ENCODE measurements at regions not wholly inside any gene's neighbourhood (a gene's known extent, or its start where the extent isn't known, plus 50 kb on each side); places are given as distances from the start of the nearest gene placed in this dataset.
A peak's percentile ranks its signal among the peaks of the same experiment; 100 is the strongest.

DNA sequence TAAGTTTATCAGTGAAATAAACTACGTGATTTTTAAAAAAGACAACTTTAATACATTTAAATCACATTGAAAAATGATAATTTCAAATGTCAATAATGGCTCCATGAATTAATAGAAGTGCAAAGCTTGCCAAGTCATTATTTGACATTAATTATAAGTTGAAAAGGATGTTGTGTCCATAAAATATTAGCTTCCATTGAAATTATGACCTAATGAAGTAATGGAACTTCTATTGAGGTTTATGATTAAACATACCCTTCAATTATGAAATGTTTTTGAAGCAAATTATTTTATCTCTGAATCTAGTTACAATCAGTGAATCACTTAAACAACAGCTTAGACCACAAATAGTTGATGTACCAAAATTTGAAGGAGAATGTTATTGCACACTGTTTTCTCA lies 144.2 kb downstream of the SLITRK6 start:
- no peaks in the 10 kb centered on the region for H3K9me3 ChIP-seq (ENCODE audit: insufficient read depth, low read depth, low read length)
- H3K36me3 ChIP-seq (ENCODE audit: insufficient read depth, low read length), result no peaks in the 10 kb centered on the region
- no peak overlapping the region for H3K4me2 ChIP-seq (ENCODE audit: low read depth, low read length, poor library complexity, severe bottlenecking)
- H3K79me2 ChIP-seq (ENCODE audit: insufficient read depth, low read length), result no peaks in the 10 kb centered on the region
- H3K9ac ChIP-seq (ENCODE audit: low read depth, low read length, poor library complexity, severe bottlenecking), result no peak overlapping the region
- H2AFZ ChIP-seq (ENCODE audit: low read length), result no peak overlapping the region
- peaks cover 8% of the 10 kb centered on the region; the same call in 1 of the 2 replicates for H3F3A ChIP-seq (ENCODE audit: low read depth)
- no peaks in the 10 kb centered on the region for H4K20me1 ChIP-seq (ENCODE audit: insufficient read depth, low read length, poor library complexity, severe bottlenecking)
- H3K9me2 ChIP-seq (replicated peaks; ENCODE audit: low read depth, low read length), result no peaks in the 10 kb centered on the region
- H3K27me3 ChIP-seq (ENCODE audit: insufficient read depth, low read length, poor library complexity, severe bottlenecking), result no peaks in the 10 kb centered on the region
- no peak overlapping the region for H3K4me3 ChIP-seq (ENCODE audit: low read length, poor library complexity, severe bottlenecking)
- H3K4me1 ChIP-seq (ENCODE audit: insufficient read depth, low read length, poor library complexity, severe bottlenecking), result peaks cover 14% of the 10 kb centered on the region
- TF ChIP-seq, protein P1, sequence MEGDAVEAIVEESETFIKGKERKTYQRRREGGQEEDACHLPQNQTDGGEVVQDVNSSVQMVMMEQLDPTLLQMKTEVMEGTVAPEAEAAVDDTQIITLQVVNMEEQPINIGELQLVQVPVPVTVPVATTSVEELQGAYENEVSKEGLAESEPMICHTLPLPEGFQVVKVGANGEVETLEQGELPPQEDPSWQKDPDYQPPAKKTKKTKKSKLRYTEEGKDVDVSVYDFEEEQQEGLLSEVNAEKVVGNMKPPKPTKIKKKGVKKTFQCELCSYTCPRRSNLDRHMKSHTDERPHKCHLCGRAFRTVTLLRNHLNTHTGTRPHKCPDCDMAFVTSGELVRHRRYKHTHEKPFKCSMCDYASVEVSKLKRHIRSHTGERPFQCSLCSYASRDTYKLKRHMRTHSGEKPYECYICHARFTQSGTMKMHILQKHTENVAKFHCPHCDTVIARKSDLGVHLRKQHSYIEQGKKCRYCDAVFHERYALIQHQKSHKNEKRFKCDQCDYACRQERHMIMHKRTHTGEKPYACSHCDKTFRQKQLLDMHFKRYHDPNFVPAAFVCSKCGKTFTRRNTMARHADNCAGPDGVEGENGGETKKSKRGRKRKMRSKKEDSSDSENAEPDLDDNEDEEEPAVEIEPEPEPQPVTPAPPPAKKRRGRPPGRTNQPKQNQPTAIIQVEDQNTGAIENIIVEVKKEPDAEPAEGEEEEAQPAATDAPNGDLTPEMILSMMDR (conservative IDR thresholded peaks at IDR 0.05; ENCODE audit: low read length), result no peak
- no peak for TF ChIP-seq EZH2phosphoT487 (IDR thresholded peaks at IDR 0.05; ENCODE audit: borderline replicate concordance)

GRCh38 chr13:85654227-85654626 lies 145.0 kb downstream of the SLITRK6 start:
- Histone ChIP-seq H3K27me3 (ENCODE audit: insufficient read depth, low read length, poor library complexity, severe bottlenecking) (no peaks in the 10 kb centered on the region), H2AFZ (ENCODE audit: low read length) (no peak overlapping the region), H4K20me1 (ENCODE audit: insufficient read depth, low read length, poor library complexity, severe bottlenecking) (no peaks in the 10 kb centered on the region), H3K4me2 (ENCODE audit: low read depth, low read length, poor library complexity, severe bottlenecking) (peak overlapping the region; percentile 57), H3F3A (ENCODE audit: low read depth) (peaks cover 8% of the 10 kb centered on the region; the same call in 1 of the 2 replicates), H3K9me2 (replicated peaks; ENCODE audit: low read depth, low read length) (no peaks in the 10 kb centered on the region), H3K36me3 (ENCODE audit: insufficient read depth, low read length) (no peaks in the 10 kb centered on the region), H3K9me3 (ENCODE audit: insufficient read depth, low read depth, low read length) (no peaks in the 10 kb centered on the region), H3K9ac (ENCODE audit: low read depth, low read length, poor library complexity, severe bottlenecking) (no peak overlapping the region), H3K79me2 (ENCODE audit: insufficient read depth, low read length) (no peaks in the 10 kb centered on the region), H3K4me1 (ENCODE audit: insufficient read depth, low read length, poor library complexity, severe bottlenecking) (peaks cover 14% of the 10 kb centered on the region), H3K4me3 (ENCODE audit: low read length, poor library complexity, severe bottlenecking) (peak overlapping the region; percentile 19)
- no peak for TF ChIP-seq EZH2phosphoT487 (IDR thresholded peaks at IDR 0.05; ENCODE audit: borderline replicate concordance)
- TF ChIP-seq, protein P1 (conservative IDR thresholded peaks at IDR 0.05; ENCODE audit: low read length), result no peak

GRCh38 chr13:85653681-85654080 lies 145.5 kb downstream of the SLITRK6 start:
- Histone ChIP-seq H4K20me1 (ENCODE audit: insufficient read depth, low read length, poor library complexity, severe bottlenecking) (no peaks in the 10 kb centered on the region), H3K9me3 (ENCODE audit: insufficient read depth, low read depth, low read length) (no peaks in the 10 kb centered on the region), H2AFZ (ENCODE audit: low read length) (no peak overlapping the region), H3K27me3 (ENCODE audit: insufficient read depth, low read length, poor library complexity, severe bottlenecking) (no peaks in the 10 kb centered on the region), H3K4me2 (ENCODE audit: low read depth, low read length, poor library complexity, severe bottlenecking) (peak overlapping the region; percentile 57), H3K9me2 (replicated peaks; ENCODE audit: low read depth, low read length) (no peaks in the 10 kb centered on the region), H3K36me3 (ENCODE audit: insufficient read depth, low read length) (no peaks in the 10 kb centered on the region), H3K79me2 (ENCODE audit: insufficient read depth, low read length) (no peaks in the 10 kb centered on the region), H3F3A (ENCODE audit: low read depth) (peaks cover 8% of the 10 kb centered on the region; the same call in 1 of the 2 replicates), H3K4me1 (ENCODE audit: insufficient read depth, low read length, poor library complexity, severe bottlenecking) (peaks cover 14% of the 10 kb centered on the region), H3K4me3 (ENCODE audit: low read length, poor library complexity, severe bottlenecking) (peak overlapping the region; percentile 19), H3K9ac (ENCODE audit: low read depth, low read length, poor library complexity, severe bottlenecking) (no peak overlapping the region)
- TF ChIP-seq, protein P1 (conservative IDR thresholded peaks at IDR 0.05; ENCODE audit: low read length), result no peak
- TF ChIP-seq EZH2phosphoT487 (IDR thresholded peaks at IDR 0.05; ENCODE audit: borderline replicate concordance), result no peak
